ENCODE measurements at regions not wholly inside any gene's neighbourhood (a gene's known extent, or its start where the extent isn't known, plus 50 kb on each side); places are given as distances from the start of the nearest gene placed in this dataset.
"Not testable (repeated sequence)": the region's sequence is repeated elsewhere in the genome, so short reads cannot be mapped to it uniquely, and the experiment has no call there.

- no peak for DNase-seq
These were observed 195.9 kb downstream of the XPNPEP1 start for GRCh38 chr10:109727436-109727835.

GRCh38 chr10:109726473-109726872 lies 196.8 kb downstream of the XPNPEP1 start:
- no peak for DNase-seq

- DNase-seq: no peak
These were observed 200.0 kb downstream of the XPNPEP1 start for GRCh38 chr10:109723305-109723704.

- DNase-seq: no peak
These were observed 201.8 kb downstream of the XPNPEP1 start for GRCh38 chr10:109721453-109722064.

- no peak for DNase-seq
These were observed 217.2 kb downstream of the XPNPEP1 start for GRCh38 chr10:109706026-109706560.

GRCh38 chr10:109701633-109702215 lies 221.6 kb downstream of the XPNPEP1 start:
- no peak for DNase-seq

- no peak for DNase-seq
These were observed 224.2 kb downstream of the XPNPEP1 start for GRCh38 chr10:109698882-109699664.

- no peak for DNase-seq
These were observed 225.2 kb downstream of the XPNPEP1 start for GRCh38 chr10:109698086-109698485.

GRCh38 chr10:109696981-109697775 lies 226.1 kb downstream of the XPNPEP1 start:
- DNase-seq: no peak

GRCh38 chr10:109696462-109696861 lies 226.8 kb downstream of the XPNPEP1 start:
- DNase-seq: no peak

GRCh38 chr10:109695988-109696387 lies 227.3 kb downstream of the XPNPEP1 start:
- DNase-seq: no peak

GRCh38 chr10:109689785-109690184 lies 233.5 kb downstream of the XPNPEP1 start:
- no peak for DNase-seq

- DNase-seq: no peak
These were observed 243.8 kb downstream of the XPNPEP1 start for GRCh38 chr10:109679478-109679877.

GRCh38 chr10:109678857-109679256 lies 244.5 kb downstream of the XPNPEP1 start:
- DNase-seq: no peak

GRCh38 chr10:109676703-109677102 lies 246.6 kb downstream of the XPNPEP1 start:
- DNase-seq: no peak

- DNase-seq: no peak
These were observed 254.6 kb downstream of the XPNPEP1 start for GRCh38 chr10:109668703-109669102.

- no peak for DNase-seq
These were observed 255.1 kb downstream of the XPNPEP1 start for GRCh38 chr10:109668154-109668665.

GRCh38 chr10:109665321-109665720 lies 258.0 kb downstream of the XPNPEP1 start:
- no peak for DNase-seq

GRCh38 chr10:109664554-109664953 lies 258.8 kb downstream of the XPNPEP1 start:
- no peak for DNase-seq

GRCh38 chr10:109663122-109663521 lies 260.2 kb downstream of the XPNPEP1 start:
- DNase-seq: no peak

- not testable (repeated sequence) for DNase-seq
These were observed 270.7 kb downstream of the XPNPEP1 start for GRCh38 chr10:109652612-109653011.

GRCh38 chr10:109650228-109650627 lies 273.1 kb downstream of the XPNPEP1 start:
- DNase-seq: no peak

GRCh38 chr10:109647627-109648026 lies 275.7 kb downstream of the XPNPEP1 start:
- no peak for DNase-seq
